Testis (tissue), 2 donors: ENCODE measurements at regions not wholly inside any gene's neighbourhood (a gene's known extent, or its start where the extent isn't known, plus 50 kb on each side); places are given as distances from the start of the nearest gene placed in this dataset.
"Not testable (repeated sequence)": the region's sequence is repeated elsewhere in the genome, so short reads cannot be mapped to it uniquely, and the experiment has no call there.

ENCODE experiments used
- DNase-seq: peaks from one replicate; pipeline ENCODE4 v3.0.0-alpha.2; 2019
- H3K27ac ChIP-seq, 2 donors: fragments of 200-600 bp; sonication (generic); one replicate each; pipeline ENCODE4 v1.5.1; 2019
- H3K27me3 ChIP-seq: fragments of 200-600 bp; sonication (generic); one replicate; pipeline ENCODE4 v1.5.1; 2019
- H3K36me3 ChIP-seq: fragments of 200-600 bp; sonication (generic); one replicate; pipeline ENCODE4 v1.5.1; 2017; ENCODE audit warnings: low read depth; ENCODE audit errors: missing control alignments
- H3K4me1 ChIP-seq: fragments of 200-600 bp; sonication (generic); one replicate; pipeline ENCODE4 v1.5.1; 2019
- H3K4me3 ChIP-seq, 2 donors: fragments of 200-600 bp; sonication (generic); one replicate each; pipeline ENCODE4 v1.5.1; 2017 to 2019
- H3K9me3 ChIP-seq: fragments of 200-600 bp; sonication (generic); one replicate; pipeline ENCODE4 v1.5.1; 2017
- CTCF ChIP-seq, 3 experiments: fragments of 450-650 bp in 2 of 3; fragments of 200-600 bp in 1 of 3; sonication (generic) in 1 of 3; IDR thresholded peaks; one replicate each; pipeline ENCODE4 v1.5.1; 2016 to 2019; ENCODE audit warnings: antibody characterized with exemption in 3 of 3, mild to moderate bottlenecking in 2 of 3, moderate library complexity in 1 of 3
- POLR2A ChIP-seq: fragments of 450-650 bp; IDR thresholded peaks from one replicate; pipeline ENCODE4 v1.6.1; 2017; ENCODE audit warnings: antibody characterized with exemption, mild to moderate bottlenecking, moderate library complexity
- WGBS, 2 donors: methylation state at CpG; one replicate each; pipeline ENCODE4 v1.1.5; 2018; 5-methylcytosine and 5-hydroxymethylcytosine counted together
- intact Hi-C: fragments of 100-400 bp; cut with DNase I; formaldehyde crosslinking; loops from one replicate; pipeline ENCODE4 v1.15.1; 2023; ENCODE audit warnings: low total_unique reads

- DNase-seq, result peak; percentile 78
- Histone ChIP-seq H3K36me3 (no peaks in the 10 kb centered on the region), H3K27ac (no peak overlapping the region), H3K4me1 (peaks cover 3% of the 10 kb centered on the region), H3K9me3 (no peaks in the 10 kb centered on the region), H3K27me3 (no peaks in the 10 kb centered on the region), H3K4me3 (no peak overlapping the region)
- TF ChIP-seq POLR2A, result no peak
- peak in 2 of 3 experiments; percentile 72 to 85 for TF ChIP-seq CTCF (IDR thresholded peaks at IDR 0.05)
- intact Hi-C loops, result no loop called here
- WGBS, 2 donors, result 18 to 19% methylated on average over 14 of the region's 14 CpGs
Observed at GRCh38 chr1:165114022-165114888, 242.3 kb downstream of the LMX1A start.

DNA sequence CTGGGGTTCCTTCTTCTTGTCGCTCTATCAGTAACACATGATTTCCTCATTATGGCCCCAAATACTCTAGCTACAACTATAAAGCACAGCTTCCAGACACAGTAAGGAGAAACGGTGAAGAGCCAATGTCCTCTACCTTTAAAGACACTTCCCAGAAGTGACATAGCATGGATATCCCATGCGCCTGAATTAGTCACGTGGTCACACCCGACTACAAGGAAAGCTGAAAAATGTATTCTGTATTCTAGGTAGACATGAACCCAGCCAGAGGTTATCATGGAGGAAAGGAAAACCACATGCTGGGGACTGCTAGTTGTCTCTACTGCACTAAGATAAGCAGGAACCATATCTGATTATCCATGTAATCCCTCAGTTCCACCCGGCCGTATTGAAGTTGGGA lies 244.3 kb downstream of the LMX1A start:
- Histone ChIP-seq H3K4me3 (no peak overlapping the region), H3K27me3 (no peaks in the 10 kb centered on the region), H3K36me3 (no peaks in the 10 kb centered on the region), H3K9me3 (no peaks in the 10 kb centered on the region), H3K4me1 (no peaks in the 10 kb centered on the region), H3K27ac (no peak overlapping the region)
- no peak for DNase-seq
- TF ChIP-seq POLR2A (no peak), CTCF (IDR thresholded peaks at IDR 0.05) (no peak)
- 86 to 89% methylated on average over 7 of the region's 7 CpGs for WGBS, 2 donors
- intact Hi-C loops, result no loop called here

GRCh38 chr1:165109013-165109412 lies 247.5 kb downstream of the LMX1A start:
- 68 to 82% methylated on average over 2 to 4 of the region's 4 CpGs for WGBS, 2 donors
- intact Hi-C loops, result no loop called here
- TF ChIP-seq POLR2A, result no peak
- TF ChIP-seq CTCF (IDR thresholded peaks at IDR 0.05), result no peak

GRCh38 chr1:165092542-165093162 lies 263.9 kb downstream of the LMX1A start:
- DNase-seq, H3K4me3 ChIP-seq, H3K27ac ChIP-seq, H3K36me3 ChIP-seq, H3K9me3 ChIP-seq, H3K4me1 ChIP-seq, H3K27me3 ChIP-seq, intact Hi-C loops: not testable (repeated sequence)
- WGBS, 2 donors, result 68 to 75% methylated on average over 7 of the region's 7 CpGs

More at GRCh38 chr1:165109013-165109412, 247.5 kb downstream of the LMX1A start:
- Histone ChIP-seq H3K9me3 (no peaks in the 10 kb centered on the region), H3K36me3 (no peaks in the 10 kb centered on the region), H3K27me3 (no peaks in the 10 kb centered on the region), H3K4me1 (no peaks in the 10 kb centered on the region), H3K27ac (no peak overlapping the region), H3K4me3 (no peak overlapping the region)
- DNase-seq, result no peak

GRCh38 chr1:165080253-165080896 lies 276.1 kb downstream of the LMX1A start:
- TF ChIP-seq POLR2A (no peak), CTCF (IDR thresholded peaks at IDR 0.05) (no peak)
- Histone ChIP-seq H3K9me3 (no peaks in the 10 kb centered on the region), H3K4me1 (no peaks in the 10 kb centered on the region), H3K27ac (no peak overlapping the region), H3K36me3 (no peaks in the 10 kb centered on the region), H3K4me3 (no peak overlapping the region), H3K27me3 (no peaks in the 10 kb centered on the region)
- WGBS, 2 donors, result 60 to 67% methylated on average over 4 of the region's 4 CpGs
- intact Hi-C loops, result no loop called here
- DNase-seq, result no peak
